Stimulated activated CD8-positive, alpha-beta memory T cell treated with anti-CD3 and anti-CD28 coated beads, Interleukin-4, amount 100 ng/mL, for 48 hours (primary cell): ENCODE measurements at regions not wholly inside any gene's neighbourhood (a gene's known extent, or its start where the extent isn't known, plus 50 kb on each side); places are given as distances from the start of the nearest gene placed in this dataset.

Experiments used
- DNase-seq: peaks from one replicate; pipeline ENCODE4 v3.0.0-alpha.2; 2020

GRCh38 chr9:89869793-89870580 is 265.2 kb downstream of the GADD45G start:
- DNase-seq: no peak

GRCh38 chr9:89871871-89872331 is 267.1 kb downstream of the GADD45G start:
- no peak for DNase-seq

- DNase-seq: no peak
Measured at GRCh38 chr9:89872426-89872912, 267.7 kb downstream of the GADD45G start.

- DNase-seq: no peak
Measured at GRCh38 chr9:89872913-89873707, 268.3 kb downstream of the GADD45G start.

GRCh38 chr9:89873801-89874200 is 269.0 kb downstream of the GADD45G start:
- no peak for DNase-seq

- DNase-seq: no peak
Measured at GRCh38 chr9:89874351-89875321, 269.8 kb downstream of the GADD45G start.

GRCh38 chr9:89877051-89878002 is 272.5 kb downstream of the GADD45G start:
- no peak for DNase-seq

GRCh38 chr9:89878003-89878411 is 273.2 kb downstream of the GADD45G start:
- DNase-seq: peak; percentile 8

GRCh38 chr9:89878687-89879086 is 273.9 kb downstream of the GADD45G start:
- peak; percentile 18 for DNase-seq

- DNase-seq: peak; percentile 14
Measured at GRCh38 chr9:89879276-89879675, 274.5 kb downstream of the GADD45G start.

- peak; percentile 10 for DNase-seq
Measured at GRCh38 chr9:89879701-89880100, 274.9 kb downstream of the GADD45G start.

GRCh38 chr9:89880161-89880560 is 275.3 kb downstream of the GADD45G start:
- peak; percentile 14 for DNase-seq

GRCh38 chr9:89880721-89881120 is 275.9 kb downstream of the GADD45G start:
- peak; percentile 15 for DNase-seq

- DNase-seq: peak; percentile 12
Measured at GRCh38 chr9:89881431-89881830, 276.6 kb downstream of the GADD45G start.

GRCh38 chr9:89882930-89883361 is 278.1 kb downstream of the GADD45G start:
- DNase-seq: peak; percentile 14

GRCh38 chr9:89883401-89884341 is 278.9 kb downstream of the GADD45G start:
- peak; percentile 18 for DNase-seq

GRCh38 chr9:89884356-89885083 is 279.7 kb downstream of the GADD45G start:
- peak; percentile 18 for DNase-seq

- DNase-seq: no peak
Measured at GRCh38 chr9:89885156-89885555, 280.3 kb downstream of the GADD45G start.

GRCh38 chr9:89886281-89886700 is 281.5 kb downstream of the GADD45G start:
- DNase-seq: no peak
